OCI-LY7 (cell line): ENCODE measurements at regions not wholly inside any gene's neighbourhood (a gene's known extent, or its start where the extent isn't known, plus 50 kb on each side); places are given as distances from the start of the nearest gene placed in this dataset.

Experiments
- EZH2phosphoT487 ChIP-seq: fragments of 200-600 bp; sonication (generic); IDR thresholded peaks from 2 replicates; pipeline ENCODE4 v1.6.1; 2018; ENCODE audit warnings: low read depth, borderline replicate concordance, mild to moderate bottlenecking, mixed run types, antibody characterized with exemption, low read length, moderate library complexity, mixed read lengths
- TF ChIP-seq, protein P1 (sequence below): fragments of 200-600 bp; sonication (generic); conservative IDR thresholded peaks from 2 replicates; pipeline ENCODE4 v1.5.1; 2014; ENCODE audit warnings: mild to moderate bottlenecking, antibody characterized with exemption, low read length, moderate library complexity, mixed read lengths

DNA sequence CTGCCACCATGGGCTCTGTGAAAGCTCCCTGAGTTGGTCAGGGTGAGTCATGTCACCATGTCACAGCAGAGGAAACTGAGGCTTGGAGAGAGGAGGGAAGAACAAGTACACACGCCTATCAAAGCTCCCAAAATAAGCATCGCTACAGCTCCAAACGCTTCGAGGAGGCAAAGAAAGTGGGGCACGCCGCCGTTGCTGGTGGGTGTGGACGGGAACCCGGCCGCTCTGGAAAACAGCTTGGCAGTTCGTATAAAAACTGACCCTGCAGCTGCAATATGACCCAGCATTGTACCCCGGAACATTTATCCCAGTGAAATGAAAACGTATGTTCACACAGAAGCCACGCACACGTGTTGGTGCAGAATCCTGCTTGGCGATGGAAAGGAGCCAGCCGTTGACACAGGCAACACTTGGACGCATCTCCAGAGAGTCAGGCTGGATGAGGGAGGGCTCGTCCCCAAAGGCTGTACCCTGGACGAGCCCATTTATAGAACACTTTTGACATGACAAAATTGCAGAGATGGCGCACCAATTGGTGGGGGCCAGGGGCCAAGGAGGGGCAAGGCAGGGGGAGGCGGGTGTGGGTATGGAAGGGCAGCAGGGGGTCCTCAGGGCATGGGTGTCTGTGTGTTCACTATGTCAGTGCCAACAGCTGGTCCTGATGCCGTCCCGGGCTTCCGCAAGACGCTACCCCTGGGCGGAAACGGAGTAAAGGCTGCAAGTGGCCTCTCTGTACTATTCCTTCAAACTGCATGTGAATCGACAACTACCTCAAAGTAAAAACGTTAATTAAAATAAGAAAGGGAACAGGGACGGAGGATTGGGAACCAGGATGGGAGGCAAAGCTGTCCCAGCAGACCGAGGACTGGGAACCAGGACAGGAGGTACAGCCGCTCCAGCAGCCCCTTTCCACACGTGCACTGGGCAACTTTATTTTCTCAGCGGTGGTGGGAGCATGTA, 173.0 kb downstream of the OLFM1 start:
- TF ChIP-seq, protein P1, sequence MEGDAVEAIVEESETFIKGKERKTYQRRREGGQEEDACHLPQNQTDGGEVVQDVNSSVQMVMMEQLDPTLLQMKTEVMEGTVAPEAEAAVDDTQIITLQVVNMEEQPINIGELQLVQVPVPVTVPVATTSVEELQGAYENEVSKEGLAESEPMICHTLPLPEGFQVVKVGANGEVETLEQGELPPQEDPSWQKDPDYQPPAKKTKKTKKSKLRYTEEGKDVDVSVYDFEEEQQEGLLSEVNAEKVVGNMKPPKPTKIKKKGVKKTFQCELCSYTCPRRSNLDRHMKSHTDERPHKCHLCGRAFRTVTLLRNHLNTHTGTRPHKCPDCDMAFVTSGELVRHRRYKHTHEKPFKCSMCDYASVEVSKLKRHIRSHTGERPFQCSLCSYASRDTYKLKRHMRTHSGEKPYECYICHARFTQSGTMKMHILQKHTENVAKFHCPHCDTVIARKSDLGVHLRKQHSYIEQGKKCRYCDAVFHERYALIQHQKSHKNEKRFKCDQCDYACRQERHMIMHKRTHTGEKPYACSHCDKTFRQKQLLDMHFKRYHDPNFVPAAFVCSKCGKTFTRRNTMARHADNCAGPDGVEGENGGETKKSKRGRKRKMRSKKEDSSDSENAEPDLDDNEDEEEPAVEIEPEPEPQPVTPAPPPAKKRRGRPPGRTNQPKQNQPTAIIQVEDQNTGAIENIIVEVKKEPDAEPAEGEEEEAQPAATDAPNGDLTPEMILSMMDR: no peak
- no peak for TF ChIP-seq EZH2phosphoT487
